HG03039 (cell line): ENCODE measurements at regions not wholly inside any gene's neighbourhood (a gene's known extent, or its start where the extent isn't known, plus 50 kb on each side); places are given as distances from the start of the nearest gene placed in this dataset.
"Not testable (repeated sequence)": the region's sequence is repeated elsewhere in the genome, so short reads cannot be mapped to it uniquely, and the experiment has no call there.

ENCODE experiments used
- ATAC-seq: cut with Tn5 transposase; IDR thresholded peaks from one replicate; pipeline ENCODE4 v1.9.1; 2021; ENCODE audit warnings: mild to moderate bottlenecking, moderate library complexity; ENCODE audit not compliant: unreplicated experiment

GRCh38 chr4:49153011-49153410 lies 166.9 kb downstream of the CWH43 start:
- peak; percentile 26 for ATAC-seq

GRCh38 chr4:49154308-49155103 lies 168.4 kb downstream of the CWH43 start:
- peak; percentile 64 for ATAC-seq

DNA sequence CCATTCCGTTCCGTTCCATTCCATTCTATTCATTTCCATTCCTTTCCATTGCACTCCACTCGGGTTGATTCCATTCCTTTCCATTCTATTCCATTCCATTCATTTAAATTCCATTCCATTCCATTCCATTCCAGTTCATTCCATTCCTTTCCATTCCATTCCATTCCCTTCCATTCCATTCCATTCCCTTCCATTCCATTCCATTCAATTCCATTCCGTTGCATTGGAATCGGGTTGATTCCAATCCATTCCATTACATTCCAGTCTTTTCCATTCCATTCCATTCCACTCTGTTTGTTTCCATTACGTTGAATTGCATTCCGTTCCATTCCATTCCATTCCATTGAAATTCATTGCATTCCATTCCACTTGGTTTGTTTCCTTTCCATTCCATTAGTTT lies 169.2 kb downstream of the CWH43 start:
- not testable (repeated sequence) for ATAC-seq

DNA sequence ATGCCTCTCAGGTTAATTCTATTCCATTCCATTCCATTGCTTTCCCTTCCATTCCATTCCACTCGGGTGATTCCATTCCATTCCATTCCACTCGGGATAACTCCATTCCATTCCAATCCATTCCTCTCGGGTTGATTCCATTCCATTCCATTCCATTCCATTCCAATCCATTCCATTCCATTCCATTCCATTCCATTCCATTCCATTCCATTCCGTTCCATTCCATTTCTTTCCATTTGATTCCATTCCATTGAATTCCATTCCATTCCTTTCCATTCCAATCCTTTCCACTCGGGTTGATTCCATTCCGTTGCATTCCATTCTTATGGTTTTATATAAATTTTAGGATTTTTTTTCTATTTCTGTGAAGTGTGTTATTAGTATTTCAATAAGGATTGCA lies 170.2 kb downstream of the CWH43 start:
- not testable (repeated sequence) for ATAC-seq

GRCh38 chr4:49157630-49158029 lies 171.6 kb downstream of the CWH43 start:
- ATAC-seq, result not testable (repeated sequence)

GRCh38 chr4:49161111-49161541 lies 175.1 kb downstream of the CWH43 start:
- not testable (repeated sequence) for ATAC-seq

DNA sequence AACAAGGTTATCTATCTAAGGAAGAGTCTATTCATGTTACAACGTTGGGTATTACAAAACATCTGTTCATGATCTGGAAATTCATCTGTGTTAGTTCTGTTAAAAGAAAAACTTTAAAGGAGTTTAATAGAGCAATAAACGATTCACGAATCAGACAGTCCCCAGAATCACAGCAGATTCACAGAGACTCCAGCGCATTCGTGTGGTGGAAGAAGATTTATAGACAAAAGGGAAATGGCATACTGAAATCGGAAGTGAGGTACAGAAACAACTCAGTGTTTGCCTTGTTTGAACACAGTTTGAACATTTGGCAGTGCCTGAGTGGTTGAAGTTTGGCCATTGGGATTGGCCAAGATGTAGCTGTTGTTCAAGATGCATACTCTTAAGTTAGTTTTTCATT lies 178.8 kb downstream of the CWH43 start:
- ATAC-seq, result not testable (repeated sequence)

DNA sequence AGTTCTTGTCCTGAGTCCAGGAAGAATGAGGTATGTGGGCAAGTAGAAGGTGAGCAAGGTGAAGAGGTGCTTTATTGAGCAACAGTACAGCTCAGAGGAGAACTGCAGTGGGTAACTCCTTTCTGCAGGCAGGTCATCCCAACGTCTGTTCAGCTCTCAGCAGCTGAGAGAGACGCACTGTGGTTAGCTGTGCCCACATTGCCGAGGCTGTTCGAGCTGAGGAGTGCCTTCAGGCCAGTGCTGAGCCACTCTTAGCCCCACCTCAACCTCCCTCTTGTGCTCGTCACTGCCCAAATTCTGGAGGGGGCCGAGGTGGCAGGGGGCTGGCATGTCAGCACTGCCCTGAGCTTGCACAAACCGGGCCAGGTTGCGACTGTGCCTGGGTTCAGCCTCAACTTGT lies 191.8 kb downstream of the CWH43 start:
- not testable (repeated sequence) for ATAC-seq

GRCh38 chr4:49181088-49181487 lies 195.0 kb downstream of the CWH43 start:
- not testable (repeated sequence) for ATAC-seq

GRCh38 chr4:49211396-49212194 lies 225.5 kb downstream of the CWH43 start:
- ATAC-seq, result not testable (repeated sequence)

- ATAC-seq, result not testable (repeated sequence)
These were observed 227.2 kb downstream of the CWH43 start for GRCh38 chr4:49213250-49213649.

- not testable (repeated sequence) for ATAC-seq
These were observed 227.7 kb downstream of the CWH43 start for GRCh38 chr4:49213750-49214149.

DNA sequence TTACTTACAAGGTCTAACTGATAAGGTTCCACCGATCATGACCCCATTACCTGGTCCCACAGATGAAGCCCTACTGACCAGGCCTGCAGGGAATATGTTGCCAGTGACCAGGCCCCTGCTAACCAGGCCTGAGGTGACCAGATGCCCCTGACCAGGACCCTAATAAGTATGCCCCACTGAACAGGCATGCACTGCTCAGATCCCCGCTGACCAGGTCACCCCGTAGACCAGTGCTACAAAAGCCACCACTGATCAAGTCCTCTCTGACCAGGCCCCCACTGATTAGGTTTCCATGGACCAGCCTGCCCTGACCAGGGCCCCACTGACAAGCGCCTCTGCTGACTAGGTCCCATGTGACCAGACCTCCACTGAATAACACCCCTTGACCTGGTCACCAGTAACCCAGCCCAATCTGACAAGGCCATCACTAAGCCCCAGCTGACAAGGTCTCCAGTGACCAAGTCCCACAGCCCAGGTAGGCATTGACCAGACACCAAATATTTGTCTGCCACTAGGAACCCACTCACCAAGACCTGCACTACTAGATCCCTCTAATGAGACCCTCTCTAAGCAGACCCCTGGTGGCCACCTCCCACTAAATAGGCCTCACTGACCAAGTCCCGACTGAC lies 228.5 kb downstream of the CWH43 start:
- not testable (repeated sequence) for ATAC-seq

DNA sequence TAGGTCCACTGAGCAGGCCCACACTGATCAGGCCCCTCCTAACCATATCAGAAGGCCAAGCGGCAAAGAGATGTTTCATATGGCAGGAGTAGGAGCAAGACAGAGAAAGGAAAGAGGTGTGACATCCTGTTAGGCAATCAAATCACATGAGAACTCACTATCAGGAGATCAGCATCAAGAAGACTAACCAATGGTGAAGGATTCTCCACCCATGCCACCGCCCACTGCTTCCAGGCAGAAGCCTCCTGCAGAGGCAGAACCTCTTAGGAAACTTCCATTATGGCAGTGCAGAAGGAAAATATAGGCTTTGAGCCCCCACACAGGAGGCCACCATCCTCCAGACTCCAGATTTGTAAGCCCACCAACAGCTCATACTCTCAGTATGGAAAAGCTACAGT lies 229.0 kb downstream of the CWH43 start:
- ATAC-seq, result not testable (repeated sequence)

- ATAC-seq, result not testable (repeated sequence)
These were observed 230.5 kb downstream of the CWH43 start for GRCh38 chr4:49216606-49217005.

- no peak for ATAC-seq
These were observed 231.4 kb downstream of the CWH43 start for GRCh38 chr4:49217492-49217891.

DNA sequence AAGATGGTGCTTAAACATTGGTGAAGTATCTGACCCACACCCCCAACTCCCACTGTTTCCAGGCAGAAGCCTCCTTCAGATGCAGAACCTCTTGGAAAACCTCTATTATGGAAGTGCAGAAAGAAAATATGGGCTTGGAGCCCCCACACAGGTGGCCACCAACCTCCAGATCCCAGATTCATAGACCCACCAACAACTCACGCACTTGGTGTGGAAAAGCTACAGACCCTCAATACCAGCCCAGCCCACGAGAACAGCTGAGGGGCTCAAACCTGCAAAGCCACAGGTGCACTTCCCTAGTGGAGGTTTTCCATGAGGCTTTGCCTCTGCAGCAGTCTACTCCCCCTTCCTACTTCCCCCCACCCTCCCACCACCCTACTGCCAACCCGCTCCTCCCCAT lies 232.0 kb downstream of the CWH43 start:
- ATAC-seq, result not testable (repeated sequence)

- not testable (repeated sequence) for ATAC-seq
These were observed 232.9 kb downstream of the CWH43 start for GRCh38 chr4:49218931-49219330.

GRCh38 chr4:49219489-49220225 lies 233.6 kb downstream of the CWH43 start:
- ATAC-seq, result not testable (repeated sequence)

DNA sequence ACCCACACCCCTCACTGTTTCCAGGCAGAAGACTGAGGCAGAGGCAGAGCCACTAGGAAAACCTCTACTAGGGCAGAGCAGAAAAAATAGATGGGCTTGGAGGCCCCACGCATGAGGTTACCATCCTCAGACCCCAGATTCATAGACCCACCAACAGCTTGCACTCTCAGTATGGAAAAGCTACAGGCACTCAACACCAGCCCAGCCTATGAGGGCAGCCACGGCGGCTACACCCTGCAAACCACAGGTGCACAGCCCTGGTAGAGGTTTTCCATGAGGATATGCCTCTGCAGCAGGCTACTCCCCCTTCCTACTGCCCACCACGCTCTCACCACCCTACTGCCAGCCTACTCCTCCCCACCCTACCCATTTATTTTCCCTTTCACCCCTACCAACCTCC lies 235.1 kb downstream of the CWH43 start:
- ATAC-seq, result no peak

GRCh38 chr4:49222810-49223209 lies 236.7 kb downstream of the CWH43 start:
- ATAC-seq, result not testable (repeated sequence)
